HG03097 (cell line): ENCODE measurements at regions not wholly inside any gene's neighbourhood (a gene's known extent, or its start where the extent isn't known, plus 50 kb on each side); places are given as distances from the start of the nearest gene placed in this dataset.

Experiments
- ATAC-seq: cut with Tn5 transposase; IDR thresholded peaks from one replicate; pipeline ENCODE4 v1.9.1; 2021; ENCODE audit not compliant: unreplicated experiment, low FRiP score

DNA sequence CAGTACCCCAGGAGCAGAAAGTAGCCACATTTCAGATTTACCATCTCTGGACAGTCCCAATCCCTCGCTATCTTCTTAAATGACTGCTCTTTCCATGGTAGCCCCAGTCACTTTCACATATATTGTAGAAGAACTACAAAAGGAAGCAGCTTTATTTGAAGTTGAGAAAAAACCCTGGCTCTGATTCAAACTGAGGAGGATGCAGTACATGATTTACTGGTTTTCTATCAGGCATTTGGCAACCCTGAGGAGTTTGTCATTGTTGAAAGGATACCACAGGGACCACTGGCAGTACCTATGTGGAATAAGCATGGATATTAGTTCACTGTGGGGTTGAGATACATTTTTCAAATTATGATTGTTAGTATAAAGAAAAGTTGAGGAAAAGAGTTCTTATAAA, 640.9 kb upstream of the SETBP1 start:
- ATAC-seq: no peak

DNA sequence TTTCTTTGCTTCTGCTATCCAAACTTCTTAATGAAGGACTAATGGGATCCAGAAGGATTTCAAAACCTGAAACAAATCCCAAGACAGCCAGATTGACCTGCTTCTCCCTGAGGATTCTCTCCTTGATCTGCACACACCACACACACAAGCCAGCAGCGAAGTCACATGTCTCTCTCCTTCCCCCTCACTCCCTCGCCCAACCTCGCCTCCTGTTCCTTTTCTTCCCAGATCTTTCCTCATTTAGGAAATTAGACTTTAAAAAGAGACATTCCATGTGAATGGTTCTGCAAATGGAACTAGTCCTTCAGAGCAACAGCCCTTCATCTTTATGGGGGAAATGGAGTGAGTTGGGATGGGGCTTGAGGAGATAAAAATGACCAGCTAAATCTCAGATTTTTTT, 639.1 kb upstream of the SETBP1 start:
- ATAC-seq: no peak

GRCh38 chr18:44041961-44042360, 638.7 kb upstream of the SETBP1 start:
- no peak for ATAC-seq

DNA sequence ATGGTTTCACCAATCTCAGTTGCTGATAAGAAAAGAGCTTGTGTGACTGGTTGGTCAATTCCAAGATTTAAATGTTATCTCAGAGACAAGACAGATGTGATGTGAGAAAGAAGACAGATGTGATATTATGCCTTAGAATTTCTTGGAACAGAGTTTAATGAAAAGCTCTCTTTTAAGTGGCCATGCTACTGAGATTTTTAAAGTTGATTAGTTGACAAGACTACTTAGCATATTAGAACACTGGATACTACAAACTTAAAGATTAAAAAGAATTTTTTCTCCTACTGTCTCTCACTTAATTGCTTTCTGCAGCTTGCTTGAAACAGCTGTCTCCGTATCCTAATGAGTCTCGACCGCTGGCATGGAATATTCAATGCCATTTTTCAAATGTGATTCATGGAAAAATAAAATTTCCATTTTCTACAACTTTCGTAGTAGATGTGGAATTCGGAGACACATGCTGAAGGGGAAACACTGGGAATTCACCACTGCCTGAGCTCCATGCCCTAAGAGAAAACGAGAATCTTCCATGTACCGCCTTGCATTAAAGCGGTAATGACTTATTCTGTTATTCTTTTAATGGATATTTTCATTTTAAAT, 634.2 kb upstream of the SETBP1 start:
- no peak for ATAC-seq

GRCh38 chr18:44047585-44047984, 633.1 kb upstream of the SETBP1 start:
- ATAC-seq: no peak

- no peak for ATAC-seq
Observed at GRCh38 chr18:44048435-44048834, 632.3 kb upstream of the SETBP1 start.

DNA sequence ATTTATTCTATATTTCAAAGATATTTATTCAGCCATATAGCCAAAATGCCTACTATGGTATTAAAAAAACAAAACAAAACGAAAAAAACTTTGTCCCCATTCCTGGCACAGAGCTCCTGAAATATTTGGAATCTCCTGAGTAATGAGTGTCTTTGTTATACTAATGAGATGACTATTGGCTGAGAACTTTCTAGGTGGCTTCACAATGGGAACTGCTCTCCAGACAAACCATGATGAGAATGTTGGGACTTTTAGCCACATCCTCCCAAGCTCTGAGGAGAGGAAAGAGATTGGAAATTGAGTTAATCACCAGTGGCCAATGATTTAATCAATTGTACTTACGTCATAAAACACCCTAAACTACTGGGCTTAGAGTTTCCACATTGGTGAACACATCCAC, 631.8 kb upstream of the SETBP1 start:
- no peak for ATAC-seq

DNA sequence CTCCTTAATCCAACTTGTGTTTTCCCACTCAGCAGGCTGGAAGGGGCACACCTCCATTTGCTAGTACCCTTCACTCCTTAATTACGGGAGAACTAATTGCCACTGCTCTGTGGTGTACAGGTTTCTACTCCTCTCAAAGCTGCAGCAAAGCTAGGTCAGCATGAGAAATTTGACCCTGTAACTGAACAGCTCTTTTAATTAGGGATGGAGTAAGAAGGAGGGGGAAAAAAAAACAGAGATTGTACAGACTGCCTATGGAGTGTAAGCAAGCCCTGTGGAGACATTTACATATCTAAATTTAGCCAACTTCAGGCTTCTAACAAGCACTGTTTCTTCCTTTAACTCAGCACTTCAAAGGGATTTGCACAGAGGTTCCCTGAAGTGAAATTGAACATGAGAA, 629.7 kb upstream of the SETBP1 start:
- ATAC-seq: no peak

DNA sequence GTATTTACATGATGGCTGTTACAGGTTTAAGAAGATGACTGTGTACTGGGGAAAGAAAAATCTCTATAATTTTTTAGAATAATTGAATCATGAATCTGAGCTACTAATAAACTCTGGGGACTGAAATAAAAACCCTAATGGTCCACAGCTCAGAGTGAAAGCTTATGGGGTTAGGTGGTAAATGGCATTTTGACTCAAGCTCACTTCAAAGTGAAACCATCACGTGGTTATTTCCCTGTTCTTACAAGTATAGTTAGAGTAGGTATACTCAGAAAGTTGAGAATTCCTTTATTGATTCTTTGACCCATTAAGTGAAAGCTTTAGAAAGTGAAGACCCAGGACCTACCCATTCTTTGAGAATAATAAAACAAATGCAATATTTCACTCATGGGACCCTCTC, 626.2 kb upstream of the SETBP1 start:
- no peak for ATAC-seq

DNA sequence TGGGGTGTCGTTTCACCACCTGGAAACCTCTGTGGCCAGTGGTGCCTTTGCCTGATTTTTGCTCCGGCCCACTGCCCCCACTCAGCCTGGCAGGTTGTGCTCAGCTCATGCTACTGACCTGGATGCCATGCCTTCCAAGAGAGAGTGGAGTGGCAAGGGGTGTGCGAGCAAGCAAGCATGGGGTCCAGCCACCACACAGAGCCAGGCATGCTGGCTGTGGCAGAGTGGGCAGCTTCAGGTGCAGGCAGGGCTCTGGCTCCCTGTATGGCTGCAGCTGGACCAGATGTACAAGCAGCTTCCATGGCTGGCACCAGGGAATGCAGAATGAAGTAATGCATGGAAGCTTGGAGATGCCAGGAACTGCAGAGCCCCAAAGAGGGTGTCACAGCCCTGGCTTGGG, 620.5 kb upstream of the SETBP1 start:
- no peak for ATAC-seq

DNA sequence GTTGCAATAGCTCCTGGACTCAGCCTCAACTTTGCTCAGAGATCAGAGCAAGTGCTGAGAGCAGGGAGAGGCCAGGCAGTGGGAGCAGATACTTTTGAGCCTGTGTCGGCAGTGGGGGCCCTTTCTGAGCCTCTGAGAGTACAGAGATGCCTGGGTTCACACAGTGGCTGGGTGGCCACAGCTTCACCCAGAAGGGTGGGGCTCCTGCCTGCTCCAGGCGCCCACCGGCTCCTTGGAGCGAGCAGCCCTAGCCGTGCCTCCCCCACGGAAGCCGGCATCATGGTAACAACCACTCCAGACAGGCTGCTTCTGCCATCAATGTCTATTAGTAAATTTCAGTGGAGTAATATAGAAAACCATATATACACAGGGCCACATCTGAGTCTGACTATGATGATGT, 619.2 kb upstream of the SETBP1 start:
- no peak for ATAC-seq

- no peak for ATAC-seq
Observed at GRCh38 chr18:44062345-44062744, 618.3 kb upstream of the SETBP1 start.

DNA sequence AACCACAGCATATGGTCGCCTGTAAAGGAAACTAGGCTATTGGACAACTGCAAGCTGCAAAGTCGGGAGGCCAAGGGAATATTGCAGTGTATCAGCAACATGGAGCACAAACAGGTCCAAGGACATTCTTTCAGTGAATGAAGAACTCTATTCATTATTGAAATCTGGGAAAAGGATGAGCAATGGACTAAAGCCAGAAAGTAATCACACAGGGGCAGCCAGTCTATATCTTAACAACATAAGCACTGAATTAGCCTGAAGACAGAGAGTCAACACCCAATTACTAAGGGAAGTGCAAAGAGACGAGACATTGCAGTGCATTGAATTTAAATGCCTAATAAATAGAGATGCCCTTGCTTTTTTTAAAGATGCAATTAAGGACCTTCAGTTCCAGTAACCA, 615.5 kb upstream of the SETBP1 start:
- no peak for ATAC-seq

- no peak for ATAC-seq
Observed at GRCh38 chr18:44066541-44066940, 614.1 kb upstream of the SETBP1 start.

DNA sequence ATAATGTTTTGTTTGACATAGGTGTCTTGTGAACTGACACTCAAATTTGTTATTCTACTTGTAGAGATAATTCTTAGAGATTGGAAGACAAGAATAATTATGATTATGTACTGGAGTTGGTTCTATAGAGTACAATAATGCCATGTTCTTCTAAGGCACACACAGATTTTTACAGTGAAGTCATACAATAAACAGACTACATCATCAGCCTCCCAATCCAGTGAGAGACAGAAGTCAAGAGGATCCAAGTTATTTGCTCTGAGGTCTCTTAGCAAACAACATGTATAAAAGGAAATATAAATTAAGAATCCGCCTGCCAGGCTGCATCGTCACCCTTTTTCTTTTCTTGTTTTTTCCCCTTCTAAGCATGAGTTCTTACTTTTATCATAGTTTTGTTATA, 613.5 kb upstream of the SETBP1 start:
- ATAC-seq: no peak

DNA sequence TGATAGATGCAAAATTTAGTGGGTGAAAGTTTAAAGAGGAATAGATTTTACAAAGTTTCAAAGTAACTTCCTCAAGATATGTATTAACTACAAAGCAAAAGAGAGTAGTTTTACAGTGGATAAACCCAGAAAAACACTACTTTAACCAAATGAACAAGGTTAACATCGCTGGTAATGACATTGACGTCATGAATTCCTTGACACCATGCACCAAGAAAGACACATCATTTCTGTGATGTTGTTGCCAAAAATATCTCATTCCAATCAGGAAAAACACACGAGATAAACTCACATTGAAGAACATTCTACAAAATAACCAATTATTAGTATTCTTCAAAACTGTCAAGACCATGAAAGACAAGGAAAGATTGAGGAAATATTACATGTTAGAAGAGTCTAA, 605.6 kb upstream of the SETBP1 start:
- ATAC-seq: no peak

GRCh38 chr18:44079606-44080005, 601.1 kb upstream of the SETBP1 start:
- no peak for ATAC-seq

DNA sequence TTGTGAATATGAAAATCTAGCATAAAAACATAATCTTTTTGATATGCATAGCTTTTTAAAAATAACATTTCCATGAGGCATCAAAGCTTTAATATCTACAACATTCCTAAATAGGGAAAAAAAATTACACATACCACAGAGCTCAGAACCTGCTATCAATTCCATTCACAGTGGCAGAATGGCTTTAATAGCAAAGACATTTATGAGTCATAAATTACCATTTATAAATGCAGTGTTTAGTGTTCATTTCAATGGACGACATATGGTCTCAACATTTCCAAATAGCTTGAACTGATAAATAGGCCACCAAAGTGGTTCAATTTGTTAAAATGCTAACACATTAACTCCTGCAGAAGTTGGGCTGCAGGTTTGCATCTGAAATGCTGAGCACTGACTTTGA, 600.6 kb upstream of the SETBP1 start:
- no peak for ATAC-seq

GRCh38 chr18:44089732-44090131, 591.0 kb upstream of the SETBP1 start:
- no peak for ATAC-seq

GRCh38 chr18:44090453-44090852, 590.2 kb upstream of the SETBP1 start:
- ATAC-seq: no peak

DNA sequence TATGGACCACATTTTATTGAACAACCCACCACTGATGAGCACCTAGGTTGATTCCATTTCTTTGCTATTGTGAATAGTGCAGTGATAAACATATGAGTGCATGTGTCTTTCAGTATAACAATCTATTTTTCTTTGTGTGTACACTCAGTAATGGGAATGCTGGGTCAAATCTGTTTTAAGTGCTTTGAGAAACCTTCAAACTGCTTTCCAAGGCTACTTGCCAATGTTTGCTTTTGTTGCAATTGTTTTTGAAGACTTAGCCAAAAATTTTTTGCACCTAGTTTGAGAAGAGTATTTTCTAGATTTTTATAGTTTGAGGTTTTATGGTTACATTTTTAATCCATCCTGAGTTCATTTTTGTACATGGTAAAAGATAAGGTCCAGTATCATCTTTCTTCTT, 587.4 kb upstream of the SETBP1 start:
- no peak for ATAC-seq

- no peak for ATAC-seq
Observed at GRCh38 chr18:44096016-44096415, 584.7 kb upstream of the SETBP1 start.

GRCh38 chr18:44098551-44099098, 582.1 kb upstream of the SETBP1 start:
- ATAC-seq: no peak
